Adrenal gland (tissue), 5 donors: ENCODE measurements at regions not wholly inside any gene's neighbourhood (a gene's known extent, or its start where the extent isn't known, plus 50 kb on each side); places are given as distances from the start of the nearest gene placed in this dataset.

ENCODE experiments used
- CTCF ChIP-seq, 6 experiments: fragments of 450-650 bp in 4 of 6; fragments of 200-600 bp in 2 of 6; sonication (generic) in 1 of 6; IDR thresholded peaks; 1 replicate in 5 of 6; 2 replicates in 1 of 6; pipeline versions ENCODE4 v1.5.1 to v1.8.0; 2016 to 2021; ENCODE audit warnings: antibody characterized with exemption in 6 of 6, mild to moderate bottlenecking in 2 of 6, moderate library complexity in 1 of 6
- POLR2A ChIP-seq, 2 donors: fragments of 450-650 bp; IDR thresholded peaks; one replicate each; pipeline ENCODE4 v1.6.1; 2017; ENCODE audit warnings: antibody characterized with exemption in 2 of 2, mild to moderate bottlenecking in 2 of 2, moderate library complexity in 1 of 2
- donor health status: DM: no; HTN: no; CAD: no.

DNA sequence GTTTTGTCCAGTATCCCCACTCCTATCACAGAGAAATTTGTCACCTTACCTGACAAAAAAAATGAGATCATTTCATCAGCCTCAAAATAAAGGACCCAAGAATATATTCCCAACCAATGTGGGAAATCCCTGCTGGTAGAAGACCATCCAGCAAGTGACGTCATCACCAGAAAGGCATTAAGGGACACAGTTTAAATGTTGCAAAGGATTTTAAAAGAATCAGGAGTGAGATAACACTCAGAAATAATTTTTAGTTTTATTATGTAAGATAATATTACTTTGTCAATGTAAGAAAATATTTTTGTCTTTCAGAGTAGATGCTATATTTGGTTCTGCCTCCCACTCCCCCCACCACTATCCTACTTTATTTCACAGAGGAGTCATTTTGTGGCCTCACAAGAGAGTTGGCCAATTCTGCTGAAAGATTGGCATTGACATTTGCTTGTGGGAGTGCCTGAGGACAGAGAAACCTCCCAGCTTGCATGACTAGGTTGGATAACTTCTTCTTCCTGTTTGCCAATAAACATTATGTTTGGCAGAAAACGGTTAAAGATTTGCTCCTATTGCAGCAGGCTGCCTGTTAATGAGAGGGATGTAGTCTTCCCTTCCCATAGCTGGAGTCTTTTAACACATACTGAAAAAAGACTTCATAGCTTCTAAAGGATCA is 288.6 kb upstream of the DAB2 start:
- no peak for TF ChIP-seq CTCF (IDR thresholded peaks at IDR 0.05)
- no peak for TF ChIP-seq POLR2A (IDR thresholded peaks at IDR 0.05)
